Activated CD4-positive, alpha-beta T cell treated with anti-CD3 and anti-CD28 coated beads for 1 hour (primary cell): ENCODE measurements at regions not wholly inside any gene's neighbourhood (a gene's known extent, or its start where the extent isn't known, plus 50 kb on each side); places are given as distances from the start of the nearest gene placed in this dataset.

ENCODE experiments used
- DNase-seq: peaks from one replicate; pipeline ENCODE4 v3.0.0-alpha.2; 2020

DNA sequence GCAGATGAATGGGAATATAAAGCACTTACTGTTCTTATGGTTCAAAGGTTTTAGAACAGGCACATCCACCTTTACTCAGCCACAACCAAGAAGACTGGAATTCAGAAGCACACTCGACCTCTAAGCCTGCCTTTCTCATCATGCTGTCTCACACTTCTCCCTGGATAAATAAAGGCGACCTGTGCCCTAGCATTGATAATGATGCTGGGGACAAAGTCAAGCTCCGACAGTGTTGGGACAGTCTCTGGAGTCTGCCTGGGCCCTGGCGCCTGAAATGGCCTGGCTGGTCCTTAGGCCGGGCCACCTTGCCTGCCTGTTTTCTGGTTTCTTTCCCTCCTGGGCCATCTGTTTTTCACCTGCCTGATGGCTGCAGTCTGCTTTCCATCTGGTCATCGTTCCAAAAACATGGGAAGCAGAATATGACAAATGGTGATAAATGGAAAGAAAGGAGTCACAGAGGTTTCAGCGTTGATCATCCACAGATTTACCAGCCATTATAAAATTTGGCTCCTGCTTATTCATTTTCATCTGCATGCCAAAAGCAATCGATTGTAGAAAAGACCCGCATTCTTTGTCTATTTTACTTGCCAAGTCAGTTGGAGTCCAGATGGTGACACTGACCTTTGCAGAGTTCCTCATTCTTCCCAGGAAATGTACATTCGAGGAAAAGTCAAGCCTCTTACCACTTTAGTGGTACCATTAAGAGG lies 91.2 kb upstream of the KCNJ15 start:
- DNase-seq: no peak

DNA sequence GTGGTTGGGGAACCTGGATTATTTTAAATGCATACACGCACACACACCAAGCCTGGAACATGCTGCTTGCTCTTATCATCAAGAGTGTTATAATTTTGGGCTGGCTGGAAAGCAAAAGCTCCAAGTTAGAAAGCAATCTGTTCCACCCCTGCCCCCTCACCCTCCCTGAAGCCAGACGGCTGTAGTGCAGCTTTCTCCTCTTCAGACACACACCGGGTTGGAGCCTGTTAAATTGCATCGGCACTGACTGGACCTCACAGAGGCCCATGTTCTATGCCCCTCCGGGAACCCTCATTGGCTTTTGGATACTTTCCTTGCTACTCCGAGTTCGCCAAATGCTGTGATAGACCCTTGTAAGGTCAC lies 90.6 kb upstream of the KCNJ15 start:
- no peak for DNase-seq

DNA sequence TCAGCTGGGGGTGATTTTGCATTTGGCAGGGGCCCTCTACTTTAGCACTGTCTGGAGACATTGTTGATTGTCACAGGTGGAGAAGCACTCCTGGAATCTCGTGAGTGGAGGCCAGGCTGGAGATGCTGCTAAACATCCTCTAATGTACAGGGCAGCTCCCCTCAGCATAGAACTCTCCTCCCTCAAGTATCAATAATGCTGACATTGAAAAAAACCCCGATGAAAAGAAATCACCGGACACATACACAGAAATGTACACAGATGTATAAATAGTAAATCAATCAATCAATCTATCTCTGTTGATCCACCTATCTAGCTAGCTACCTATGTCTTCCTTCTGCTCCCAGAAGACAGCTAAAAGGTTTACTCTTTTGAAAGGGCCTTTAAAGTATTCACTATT lies 89.4 kb upstream of the KCNJ15 start:
- no peak for DNase-seq

DNA sequence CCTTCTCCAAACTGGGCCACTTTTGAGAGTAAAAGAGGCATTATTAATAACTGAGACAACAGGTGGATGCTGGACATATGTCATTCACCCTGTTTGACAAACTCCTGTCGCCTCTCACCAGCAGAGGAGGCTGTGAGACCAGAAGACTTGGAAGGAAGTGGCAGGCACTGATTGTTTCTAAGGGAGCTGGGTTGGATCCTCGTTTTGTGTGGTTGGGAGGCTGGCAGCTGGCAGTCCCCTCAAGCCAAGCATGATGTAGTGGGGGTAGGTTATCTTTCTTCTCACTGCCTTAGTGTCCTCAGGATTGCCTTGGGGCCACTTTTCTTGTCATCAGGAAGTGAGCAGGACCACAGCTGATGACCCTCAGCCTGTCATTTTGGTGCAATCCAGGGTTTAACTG lies 86.5 kb upstream of the KCNJ15 start:
- no peak for DNase-seq

DNA sequence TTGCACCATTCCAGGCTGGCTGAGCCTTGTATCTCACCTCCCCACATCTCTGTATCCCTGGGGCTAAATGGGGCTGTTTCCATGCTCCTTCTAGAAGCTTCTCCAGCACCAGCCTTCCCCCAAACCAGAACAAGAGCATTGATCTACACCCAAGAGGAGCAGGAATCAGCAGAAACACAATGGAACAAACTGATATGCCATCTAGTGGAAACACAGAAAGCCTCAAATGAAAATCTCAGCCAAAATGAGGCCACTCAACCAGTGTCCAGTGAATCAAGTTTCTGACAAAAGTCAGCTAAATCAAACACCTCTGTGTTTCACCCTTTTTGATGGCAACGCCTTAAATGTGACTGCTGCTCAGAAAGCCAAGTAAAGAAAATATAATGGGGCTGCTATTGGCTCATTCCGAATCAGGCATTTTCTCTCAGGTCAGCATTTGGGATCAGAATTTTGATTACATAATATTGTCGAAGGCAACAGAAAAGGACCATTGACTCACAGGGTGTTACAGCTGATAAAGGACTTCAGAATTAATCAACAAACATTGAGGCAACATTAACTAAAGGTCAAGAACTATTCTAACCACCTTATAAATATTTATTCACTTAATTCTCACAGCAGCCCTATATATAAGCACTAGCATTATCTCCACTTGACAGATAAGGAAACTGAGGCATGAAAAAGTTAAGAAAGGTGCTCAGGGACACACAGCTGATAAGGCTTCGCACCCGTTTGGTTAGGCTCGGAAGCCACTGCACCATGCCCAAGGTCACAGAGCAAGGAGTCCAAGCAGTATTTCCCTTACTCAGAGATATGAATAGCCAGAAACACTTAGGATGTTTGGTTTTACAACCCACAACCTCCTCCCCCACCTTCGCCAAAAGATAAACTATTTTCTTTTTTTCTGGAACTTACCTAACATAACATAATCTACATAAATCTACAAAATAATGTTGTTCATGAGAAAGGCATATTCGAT lies 85.8 kb upstream of the KCNJ15 start:
- DNase-seq: no peak

DNA sequence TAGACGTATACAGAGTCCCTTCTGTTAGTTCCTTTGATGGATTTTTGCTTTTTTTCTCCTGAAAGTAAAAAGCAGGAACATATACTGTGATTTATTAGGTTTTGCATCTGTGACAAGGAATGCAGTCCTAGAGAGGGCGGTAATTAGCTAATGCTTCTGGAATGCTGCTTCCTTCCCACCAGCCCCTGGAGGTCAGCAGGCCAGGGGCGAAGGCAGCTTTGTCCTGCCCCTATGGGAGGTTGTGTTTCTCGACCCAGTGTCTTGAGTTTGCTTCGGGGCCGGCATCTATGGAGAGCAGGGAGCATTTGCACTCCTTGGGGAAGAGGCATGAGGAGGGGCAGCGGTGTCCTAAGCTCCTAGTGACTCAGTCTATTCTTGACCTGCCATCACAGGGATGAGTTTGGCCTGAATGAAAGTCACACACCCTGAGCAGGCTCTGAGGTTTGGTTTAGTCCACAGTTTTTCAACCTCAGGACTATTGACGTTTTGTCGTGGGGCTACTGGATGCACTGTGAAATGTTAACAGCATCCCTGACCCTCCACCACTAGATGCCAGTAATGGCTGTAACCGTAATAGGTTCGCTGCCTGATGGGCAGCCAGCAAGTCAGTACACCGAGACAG lies 85.0 kb upstream of the KCNJ15 start:
- no peak for DNase-seq

- no peak for DNase-seq
Measured at GRCh38 chr21:38173276-38174035, 83.3 kb upstream of the KCNJ15 start.

GRCh38 chr21:38175306-38175705 lies 81.5 kb upstream of the KCNJ15 start:
- no peak for DNase-seq

DNA sequence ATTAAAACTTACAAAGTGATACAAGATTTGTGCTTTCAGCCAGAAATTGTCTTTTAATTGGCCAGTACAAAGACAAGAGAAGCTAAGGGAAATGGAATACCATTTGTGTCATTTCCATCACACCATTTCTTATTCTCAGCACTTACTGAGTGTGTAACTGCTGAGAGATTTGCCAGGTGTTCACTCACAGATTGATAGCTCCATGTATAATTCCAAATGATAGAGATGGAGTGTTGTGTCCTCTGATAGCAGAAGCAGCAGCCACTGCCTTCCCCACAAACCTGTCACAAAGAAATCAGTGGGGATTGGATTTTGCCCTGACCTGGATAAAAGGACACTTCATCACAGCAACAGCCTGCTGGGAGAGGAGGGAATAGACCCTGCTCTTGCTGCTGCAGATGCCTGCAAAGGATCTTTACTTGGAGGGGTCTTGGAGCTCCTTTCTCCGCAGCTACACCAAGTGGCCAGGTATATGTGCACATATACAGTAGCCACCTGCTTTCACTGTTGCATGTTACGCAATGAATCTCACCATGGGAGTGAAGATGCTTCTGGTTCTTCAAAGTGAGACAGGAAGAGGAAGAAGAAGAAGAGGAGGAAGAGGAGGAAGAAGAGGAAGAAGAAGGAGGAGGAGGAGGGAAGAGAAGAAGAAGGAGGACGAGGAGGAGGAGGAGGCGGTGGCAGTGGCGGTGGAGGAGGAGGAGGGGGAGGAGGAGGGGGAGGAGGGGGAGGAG lies 78.7 kb upstream of the KCNJ15 start:
- DNase-seq: no peak

- DNase-seq: no peak
Measured at GRCh38 chr21:38178653-38179470, 77.9 kb upstream of the KCNJ15 start.

DNA sequence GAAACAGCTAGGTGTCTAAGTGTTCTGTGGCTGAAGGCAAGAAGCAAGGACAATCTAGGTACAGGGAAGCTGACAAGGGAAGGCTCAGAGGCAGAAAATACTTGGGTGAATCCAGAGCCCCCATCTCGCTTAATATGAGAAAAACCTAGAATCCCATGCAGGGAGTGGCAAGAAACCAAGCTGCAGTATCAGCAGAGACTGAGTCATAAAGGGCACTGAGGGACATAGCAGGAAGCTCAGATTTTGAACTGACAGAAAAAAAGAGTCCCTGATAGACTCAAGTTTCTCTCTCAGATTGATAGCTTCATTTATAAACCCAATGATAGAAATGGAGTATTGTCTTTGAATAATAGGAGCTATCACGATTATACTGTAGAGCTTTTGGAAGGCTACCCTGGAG lies 77.3 kb upstream of the KCNJ15 start:
- DNase-seq: no peak

- DNase-seq: no peak
Measured at GRCh38 chr21:38181096-38181495, 75.7 kb upstream of the KCNJ15 start.

DNA sequence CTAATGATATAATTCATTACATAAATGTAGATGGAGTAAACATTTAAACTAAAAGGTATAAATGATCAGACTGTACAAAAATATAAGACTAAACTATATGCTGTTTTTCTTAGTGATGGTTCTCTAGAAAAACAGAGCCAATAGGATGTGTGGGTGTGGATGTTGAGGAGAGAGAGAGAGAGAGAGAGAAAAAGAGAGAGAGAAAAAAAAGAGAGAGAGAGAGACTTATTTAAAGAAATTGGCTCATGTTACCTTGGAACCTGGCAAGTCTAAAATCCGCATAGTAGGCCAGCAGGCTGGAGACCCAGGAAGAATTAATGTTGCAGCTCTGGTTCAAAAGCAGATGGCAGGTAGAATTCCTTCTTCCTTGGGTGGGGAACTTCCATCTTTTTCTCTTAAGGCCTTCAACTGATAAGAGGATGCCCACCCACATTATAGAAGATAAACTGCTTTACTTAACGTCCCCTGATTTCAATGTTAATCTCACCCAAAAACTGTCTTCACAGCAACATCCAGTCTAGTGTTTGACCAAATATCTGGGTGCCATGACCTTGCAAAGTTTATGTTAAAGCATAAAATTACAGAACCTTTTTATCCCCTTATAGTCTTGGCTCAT lies 74.3 kb upstream of the KCNJ15 start:
- no peak for DNase-seq

GRCh38 chr21:38183961-38184360 lies 72.8 kb upstream of the KCNJ15 start:
- DNase-seq: no peak

DNA sequence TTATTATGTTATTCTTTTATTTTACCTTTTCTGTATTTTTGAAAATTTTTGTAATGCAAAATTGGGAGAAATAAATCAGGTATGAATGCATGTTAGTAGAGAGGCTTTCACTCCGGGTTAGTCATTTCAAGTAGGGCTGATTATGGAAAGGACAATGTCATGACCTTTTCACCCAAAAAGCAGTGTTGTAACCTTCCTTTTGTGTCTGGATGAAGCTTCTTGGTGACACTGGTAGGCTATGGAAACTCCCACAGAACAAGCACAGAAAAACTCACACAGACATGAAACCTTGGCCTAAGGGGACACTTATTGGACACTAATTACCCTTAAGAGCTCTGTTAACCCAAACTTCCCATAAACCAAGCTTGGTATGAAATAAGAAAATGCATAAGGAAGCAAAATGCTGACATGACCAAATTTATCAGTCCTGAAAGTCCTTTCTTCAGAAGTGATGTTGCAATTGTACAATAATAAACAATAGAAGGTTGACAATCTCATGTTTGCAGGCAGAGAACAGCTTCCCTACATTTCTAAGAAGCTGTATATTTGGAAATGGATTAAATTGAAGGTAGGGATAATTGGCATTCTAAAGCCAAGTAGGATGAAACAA lies 70.0 kb upstream of the KCNJ15 start:
- no peak for DNase-seq

DNA sequence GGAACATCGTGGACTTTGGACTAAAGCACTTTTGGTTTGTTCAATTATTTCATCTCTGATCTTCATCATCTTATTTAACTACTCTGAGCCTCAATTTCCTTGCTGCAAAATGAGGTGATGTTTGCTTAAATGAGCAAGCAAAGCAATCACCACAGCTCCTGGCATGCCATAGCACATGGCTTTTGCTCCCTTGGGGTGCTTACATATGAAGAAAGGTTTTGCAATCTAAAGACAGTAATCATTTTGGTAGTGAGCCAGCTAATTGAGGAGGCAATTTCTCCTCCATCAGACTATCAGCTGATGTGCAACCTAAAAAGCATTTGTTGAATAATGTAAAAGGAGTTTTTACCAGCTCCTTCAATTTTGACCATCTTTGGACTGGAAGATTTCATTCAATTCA lies 68.8 kb upstream of the KCNJ15 start:
- no peak for DNase-seq

GRCh38 chr21:38196036-38196435 lies 60.8 kb upstream of the KCNJ15 start:
- DNase-seq: no peak

- no peak for DNase-seq
Measured at GRCh38 chr21:38202811-38203210, 54.0 kb upstream of the KCNJ15 start.

GRCh38 chr21:38203229-38203628 lies 53.6 kb upstream of the KCNJ15 start:
- DNase-seq: no peak

DNA sequence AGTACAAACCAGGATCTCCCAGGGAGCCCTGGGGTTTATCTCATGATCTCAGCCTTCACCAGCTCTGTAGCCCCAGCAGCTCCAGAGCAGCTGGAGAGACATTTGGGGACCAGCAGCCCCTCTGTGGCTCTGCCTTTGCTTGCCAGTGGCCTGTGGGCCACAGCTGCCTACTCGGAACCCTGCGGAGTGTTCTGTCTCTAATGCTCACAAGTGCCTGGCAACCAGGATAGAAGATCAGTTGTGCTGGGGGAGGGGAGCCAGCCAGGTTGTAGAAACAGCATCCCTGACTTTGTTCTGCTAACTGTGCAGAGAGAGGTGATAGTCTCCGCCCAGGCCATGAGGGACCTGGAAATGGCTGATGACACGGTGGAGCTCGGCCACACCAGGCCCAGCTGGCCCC lies 50.9 kb upstream of the KCNJ15 start:
- no peak for DNase-seq

DNA sequence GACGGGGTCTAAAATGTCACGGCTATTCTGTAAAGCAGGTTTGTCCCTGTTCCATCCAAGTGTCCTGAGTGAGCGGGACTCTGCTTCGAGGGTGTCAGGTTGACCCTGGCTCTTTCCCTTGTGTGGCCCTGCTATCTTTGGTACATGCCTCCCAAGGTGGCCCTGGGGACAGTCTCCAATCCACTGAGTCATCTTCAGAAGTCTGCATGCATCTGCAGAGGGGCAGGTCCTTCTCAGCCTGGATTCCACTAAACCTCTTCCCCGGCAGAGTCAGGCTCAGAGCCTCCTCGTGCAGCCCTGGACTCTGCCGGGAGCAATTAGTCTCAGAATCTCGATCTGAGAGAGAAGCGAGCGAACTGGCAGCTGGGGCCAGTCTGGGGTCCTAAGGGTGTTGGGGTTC lies 50.1 kb upstream of the KCNJ15 start:
- no peak for DNase-seq
